B cell (primary cell): ENCODE measurements at regions not wholly inside any gene's neighbourhood (a gene's known extent, or its start where the extent isn't known, plus 50 kb on each side); places are given as distances from the start of the nearest gene placed in this dataset.
"Not testable (repeated sequence)": the region's sequence is repeated elsewhere in the genome, so short reads cannot be mapped to it uniquely, and the experiment has no call there.

Experiments used
- ATAC-seq: fragments of 200-7000 bp; cut with Tn5 transposase; one replicate; pipeline ENCODE4 v1.10.0; 2021; ENCODE audit warnings: low read depth, mild to moderate bottlenecking, moderate number of reproducible peaks, moderate library complexity
- CTCF ChIA-PET: fragments of 350-600 bp; sonication (Branson Sonifier 250); formaldehyde crosslinking; loops from one replicate; lab custom pipeline; 2021; ENCODE audit warnings: antibody characterized with exemption, inconsistent platforms; lab: Charles Lee
- POLR2A ChIA-PET: fragments of 350-600 bp; sonication (Branson Sonifier 250); formaldehyde crosslinking; loops from one replicate; lab custom pipeline; 2021; ENCODE audit warnings: antibody characterized with exemption; lab: Charles Lee
- DNase-seq: peaks from one replicate; pipeline ENCODE4 v3.0.0; 2013
- H2AFZ ChIP-seq: 2 replicates; pipeline ENCODE4 v1.6.1; 2012; ENCODE audit warnings: mild to moderate bottlenecking, low read depth, low read length; ENCODE audit not compliant: insufficient read depth, poor library complexity, severe bottlenecking
- H3K27ac ChIP-seq, 2 donors: 1 replicate in 1 of 2; 2 replicates in 1 of 2; pipeline ENCODE4 v1.5.1; 2012 to 2013; ENCODE audit warnings: low read length in 2 of 2, mild to moderate bottlenecking in 2 of 2, moderate library complexity in 1 of 2
- H3K27me3 ChIP-seq, 4 experiments: fragments of 200-600 bp in 1 of 4; sonication (generic) in 1 of 4; replicated peaks in 1 of 4; 1 replicate in 2 of 4; 2 replicates in 2 of 4; pipeline versions ENCODE4 v1.6.1 to v1.7.0; 2013 to 2016; ENCODE audit warnings: low read length in 3 of 4, mild to moderate bottlenecking in 2 of 4, mixed read lengths in 1 of 4, moderate library complexity in 1 of 4; ENCODE audit not compliant: insufficient read depth in 4 of 4, control insufficient read depth in 3 of 4; ENCODE audit errors: control extremely low read depth in 1 of 4
- H3K36me3 ChIP-seq, 2 experiments: replicated peaks in 1 of 2; 1 replicate in 1 of 2; 2 replicates in 1 of 2; pipeline versions ENCODE4 v1.6.1 to v1.7.1; 2013; ENCODE audit warnings: low read length in 1 of 2; ENCODE audit not compliant: insufficient read depth in 2 of 2, control insufficient read depth in 1 of 2; ENCODE audit errors: control extremely low read depth in 1 of 2, extremely low read depth in 1 of 2
- H3K4me1 ChIP-seq, 2 donors: fragments of 200-600 bp in 1 of 2; sonication (generic) in 1 of 2; 1 replicate in 1 of 2; 2 replicates in 1 of 2; pipeline versions ENCODE4 v1.5.1 to v1.6.1; 2013 to 2017; ENCODE audit warnings: low read length in 2 of 2; ENCODE audit not compliant: control insufficient read depth in 2 of 2, insufficient read depth in 2 of 2
- H3K4me2 ChIP-seq: replicated peaks from 2 replicates; pipeline ENCODE3; 2012; ENCODE audit warnings: mild to moderate bottlenecking, low read depth, low read length; ENCODE audit not compliant: poor library complexity, severe bottlenecking
- H3K4me3 ChIP-seq, 5 experiments: fragments of 200-600 bp in 1 of 5; sonication (generic) in 1 of 5; 1 replicate in 3 of 5; 2 replicates in 2 of 5; pipeline versions ENCODE4 v1.5.1 to v1.7.0; 2011 to 2016; ENCODE audit warnings: low read length in 4 of 5, mild to moderate bottlenecking in 4 of 5, low read depth in 2 of 5, control low read depth in 1 of 5, moderate library complexity in 1 of 5; ENCODE audit not compliant: insufficient read depth in 1 of 5; ENCODE audit errors: control extremely low read depth in 1 of 5, extremely low read depth in 1 of 5
- H3K79me2 ChIP-seq: fragments of 200-600 bp; sonication (generic); one replicate; pipeline ENCODE4 v1.6.0; 2016; ENCODE audit warnings: low read length; ENCODE audit not compliant: control insufficient read depth, insufficient read depth
- H3K9ac ChIP-seq: fragments of 200-600 bp; sonication (generic); 2 replicates; pipeline ENCODE4 v1.6.1; 2017; ENCODE audit warnings: mild to moderate bottlenecking, low read length, moderate library complexity
- H3K9me3 ChIP-seq, 3 donors: one replicate each; pipeline versions ENCODE4 v1.6.1 to v1.7.1; 2013; ENCODE audit warnings: low read length in 2 of 3; ENCODE audit not compliant: control insufficient read depth in 2 of 3, insufficient read depth in 1 of 3; ENCODE audit errors: control extremely low read depth in 1 of 3
- H4K20me1 ChIP-seq: 2 replicates; pipeline ENCODE4 v1.6.0; 2012; ENCODE audit warnings: mild to moderate bottlenecking, low read length; ENCODE audit not compliant: insufficient read depth, control insufficient read depth, poor library complexity, severe bottlenecking
- H3K27ac Mint-ChIP-seq: one replicate; pipeline ENCODE4 v1.8.0; 2021; ENCODE audit warnings: mixed read lengths
- H3K27me3 Mint-ChIP-seq: one replicate; pipeline ENCODE4 v1.8.0; 2021; ENCODE audit warnings: mixed read lengths
- H3K4me1 Mint-ChIP-seq: one replicate; pipeline ENCODE4 v1.8.0; 2021; ENCODE audit warnings: mixed read lengths
- H3K4me3 Mint-ChIP-seq: one replicate; pipeline ENCODE4 v1.8.0; 2021; ENCODE audit warnings: mixed read lengths
- H3K9me3 Mint-ChIP-seq: one replicate; pipeline ENCODE4 v1.8.0; 2022; ENCODE audit warnings: mixed read lengths; ENCODE audit not compliant: insufficient read depth
- EZH2 ChIP-seq: IDR thresholded peaks from 2 replicates; pipeline ENCODE4 v1.6.1; 2012; ENCODE audit warnings: borderline replicate concordance, low read depth, mild to moderate bottlenecking, moderate library complexity, low read length; ENCODE audit not compliant: insufficient read depth, poor library complexity, severe bottlenecking
- WGBS: methylation state at CpG from one replicate; pipeline ENCODE4 v1.1.5; 2013; ENCODE audit warnings: missing lambda C conversion rate; ENCODE audit not compliant: insufficient coverage; 5-methylcytosine and 5-hydroxymethylcytosine counted together
- intact Hi-C: fragments of 100-400 bp; cut with micrococcal nuclease; formaldehyde crosslinking; loops from one replicate; pipeline ENCODE4 v1.10.0; 2022
- TF ChIP-seq, protein P1 (sequence below): fragments of 200-600 bp; IDR thresholded peaks from one replicate; pipeline ENCODE4 v1.8.0; 2022; ENCODE audit warnings: antibody characterized with exemption, mild to moderate bottlenecking

DNA sequence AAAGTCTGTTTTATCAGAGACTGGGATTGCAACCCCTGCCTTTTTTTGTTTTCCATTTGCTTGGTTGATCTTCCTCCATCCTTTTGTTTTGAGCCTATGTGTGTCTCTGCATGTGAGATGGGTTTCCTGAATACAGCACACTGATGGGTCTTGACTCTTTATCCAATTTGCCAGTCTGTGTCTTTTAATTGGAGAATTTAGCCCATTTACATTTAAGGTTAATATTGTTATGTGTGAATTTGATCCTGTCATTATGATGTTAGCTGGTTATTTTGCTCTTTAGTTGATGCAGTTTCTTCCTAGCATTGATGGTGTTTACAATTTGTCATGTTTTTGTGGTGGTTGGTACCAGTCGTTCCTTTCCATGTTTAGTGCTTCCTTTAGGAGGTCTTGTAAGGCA, 64.1 kb downstream of the GPR88 start:
- H3K4me1 Mint-ChIP-seq, H3K27ac Mint-ChIP-seq, H2AFZ ChIP-seq, H4K20me1 ChIP-seq, POLR2A ChIA-PET, intact Hi-C loops, H3K79me2 ChIP-seq, H3K4me3 Mint-ChIP-seq, H3K4me1 ChIP-seq, H3K27me3 ChIP-seq, H3K9ac ChIP-seq, H3K4me3 ChIP-seq, DNase-seq, H3K4me2 ChIP-seq, CTCF ChIA-PET, ATAC-seq, H3K27ac ChIP-seq, H3K9me3 ChIP-seq, H3K27me3 Mint-ChIP-seq, H3K36me3 ChIP-seq: not testable (repeated sequence)
- 88% methylated on average over 1 of the region's 1 CpG for WGBS
- peaks cover 14% of the 10 kb centered on the region for H3K9me3 Mint-ChIP-seq

DNA sequence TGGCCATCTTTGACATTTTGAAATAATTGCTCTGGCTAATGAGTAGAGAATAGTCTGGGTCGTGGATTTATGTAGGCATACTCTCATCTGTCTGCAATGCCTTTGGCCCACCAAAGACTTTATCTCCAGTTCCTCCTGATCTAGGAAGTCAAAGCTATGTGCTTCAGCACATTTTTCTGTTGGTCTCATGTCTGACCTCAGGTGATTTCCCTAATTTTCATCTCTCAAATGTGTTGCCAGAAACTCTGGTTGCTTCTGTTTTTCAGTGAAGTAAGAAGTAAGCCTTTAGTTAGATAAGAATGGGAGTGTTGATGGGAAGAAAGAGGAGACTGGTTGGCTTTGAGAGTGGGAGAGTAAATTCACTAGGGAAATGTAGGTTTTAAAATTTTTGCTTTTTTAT, 66.4 kb downstream of the GPR88 start:
- Histone ChIP-seq H2AFZ (no peak overlapping the region), H3K79me2 (no peaks in the 10 kb centered on the region), H3K27me3 (peaks cover 0 to 3% (median 0%) of the 10 kb centered on the region in 4 experiments), H3K4me1 (no peaks in the 10 kb centered on the region), H4K20me1 (no peaks in the 10 kb centered on the region), H3K9me3 (peaks cover 0 to 6% (median 3%) of the 10 kb centered on the region in 3 donors), H3K4me2 (no peak overlapping the region), H3K27ac (no peak overlapping the region), H3K36me3 (no peaks in the 10 kb centered on the region), H3K4me3 (no peak overlapping the region), H3K9ac (no peak overlapping the region)
- no peak overlapping the region for H3K27ac Mint-ChIP-seq
- CTCF ChIA-PET: no interaction called here
- POLR2A ChIA-PET: no interaction called here
- ATAC-seq: no peak
- intact Hi-C loops: no loop called here
- TF ChIP-seq, protein P1, sequence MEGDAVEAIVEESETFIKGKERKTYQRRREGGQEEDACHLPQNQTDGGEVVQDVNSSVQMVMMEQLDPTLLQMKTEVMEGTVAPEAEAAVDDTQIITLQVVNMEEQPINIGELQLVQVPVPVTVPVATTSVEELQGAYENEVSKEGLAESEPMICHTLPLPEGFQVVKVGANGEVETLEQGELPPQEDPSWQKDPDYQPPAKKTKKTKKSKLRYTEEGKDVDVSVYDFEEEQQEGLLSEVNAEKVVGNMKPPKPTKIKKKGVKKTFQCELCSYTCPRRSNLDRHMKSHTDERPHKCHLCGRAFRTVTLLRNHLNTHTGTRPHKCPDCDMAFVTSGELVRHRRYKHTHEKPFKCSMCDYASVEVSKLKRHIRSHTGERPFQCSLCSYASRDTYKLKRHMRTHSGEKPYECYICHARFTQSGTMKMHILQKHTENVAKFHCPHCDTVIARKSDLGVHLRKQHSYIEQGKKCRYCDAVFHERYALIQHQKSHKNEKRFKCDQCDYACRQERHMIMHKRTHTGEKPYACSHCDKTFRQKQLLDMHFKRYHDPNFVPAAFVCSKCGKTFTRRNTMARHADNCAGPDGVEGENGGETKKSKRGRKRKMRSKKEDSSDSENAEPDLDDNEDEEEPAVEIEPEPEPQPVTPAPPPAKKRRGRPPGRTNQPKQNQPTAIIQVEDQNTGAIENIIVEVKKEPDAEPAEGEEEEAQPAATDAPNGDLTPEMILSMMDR: no peak
- no peak for TF ChIP-seq EZH2
- no peak overlapping the region for H3K4me3 Mint-ChIP-seq
- no peak for DNase-seq
- H3K27me3 Mint-ChIP-seq: peaks cover 15% of the 10 kb centered on the region
- WGBS: no CpG with 5 or more reads among the region's 1 CpG
- H3K9me3 Mint-ChIP-seq: peaks cover 12% of the 10 kb centered on the region
- no peaks in the 10 kb centered on the region for H3K4me1 Mint-ChIP-seq
